IMR-90 (cell line): ENCODE measurements at regions not wholly inside any gene's neighbourhood (a gene's known extent, or its start where the extent isn't known, plus 50 kb on each side); places are given as distances from the start of the nearest gene placed in this dataset.

ENCODE experiments used
- ATAC-seq: fragments of 200-7000 bp; cut with Tn5 transposase; 2 replicates; pipeline ENCODE4 v1.9.1; 2020; ENCODE audit warnings: low read depth, mild to moderate bottlenecking, moderate library complexity
- BruUV-seq: library from RNA; stranded (reverse); fragments of 400-500 nt; replicated peaks from 2 replicates; lab custom pipeline; 2021; lab: Mats Ljungman, UMichigan
- CTCF ChIA-PET: fragments of 300-600 bp; formaldehyde crosslinking; extraction: SDS; loops from one replicate; lab custom pipeline; 2021; ENCODE audit warnings: antibody characterized with exemption; lab: Yijun Ruan, JAX
- POLR2A ChIA-PET: fragments of 300-600 bp; sonication (Branson Sonifier 250); formaldehyde crosslinking; loops from one replicate; lab custom pipeline; 2022; ENCODE audit warnings: antibody characterized with exemption; ENCODE audit not compliant: unreplicated experiment; lab: Charles Lee
- DNase-seq: peaks from one replicate; pipeline ENCODE4 v3.0.0; 2013
- H2AFZ ChIP-seq: replicated peaks from 2 replicates; pipeline ENCODE3; 2013; ENCODE audit warnings: low read length, mild to moderate bottlenecking; ENCODE audit not compliant: poor library complexity
- H2AK5ac ChIP-seq: 2 replicates; pipeline ENCODE4 v1.6.1; 2013; ENCODE audit warnings: low read depth, low read length, inconsistent platforms
- H2AK9ac ChIP-seq: replicated peaks from 2 replicates; pipeline ENCODE3; 2013; ENCODE audit warnings: mild to moderate bottlenecking, low read depth, low read length, moderate library complexity; ENCODE audit not compliant: poor library complexity
- H2BK120ac ChIP-seq: 2 replicates; pipeline ENCODE4 v1.6.1; 2013; ENCODE audit warnings: low read depth, low read length, inconsistent platforms
- H2BK15ac ChIP-seq: 3 replicates; pipeline ENCODE4 v1.6.1; 2013; ENCODE audit warnings: low read depth, low read length, inconsistent platforms
- H2BK20ac ChIP-seq: 2 replicates; pipeline ENCODE4 v1.6.1; 2013; ENCODE audit warnings: low read depth, mild to moderate bottlenecking, inconsistent platforms, low read length, moderate library complexity
- H2BK5ac ChIP-seq: 2 replicates; pipeline ENCODE4 v1.6.1; 2013; ENCODE audit warnings: mild to moderate bottlenecking, low read depth, low read length, inconsistent platforms; ENCODE audit not compliant: poor library complexity, severe bottlenecking
- H3K14ac ChIP-seq: replicated peaks from 2 replicates; pipeline ENCODE4 v1.6.1; 2013; ENCODE audit warnings: low read depth, low read length, inconsistent platforms
- H3K18ac ChIP-seq: 2 replicates; pipeline ENCODE4 v1.6.1; 2013; ENCODE audit warnings: low read depth, low read length, control low read depth
- H3K23ac ChIP-seq: 2 replicates; pipeline ENCODE4 v1.6.1; 2013; ENCODE audit warnings: low read depth, low read length, inconsistent platforms
- H3K27ac ChIP-seq: 2 replicates; pipeline ENCODE4 v1.5.1; 2013; ENCODE audit warnings: mild to moderate bottlenecking, control low read depth, low read length; ENCODE audit not compliant: insufficient read depth
- H3K27me3 ChIP-seq: 2 replicates; pipeline ENCODE4 v1.6.1; 2013; ENCODE audit warnings: low read length; ENCODE audit not compliant: control insufficient read depth, insufficient read depth
- H3K36me3 ChIP-seq: 2 replicates; pipeline ENCODE4 v1.6.1; 2013; ENCODE audit warnings: low read length, mixed read lengths; ENCODE audit not compliant: control insufficient read depth, insufficient read depth
- H3K4ac ChIP-seq: 2 replicates; pipeline ENCODE4 v1.6.1; 2013; ENCODE audit warnings: low read depth, low read length, inconsistent platforms
- H3K4me1 ChIP-seq: 2 replicates; pipeline ENCODE4 v1.6.1; 2013; ENCODE audit warnings: low read length, mixed read lengths; ENCODE audit not compliant: control insufficient read depth, insufficient read depth
- H3K4me2 ChIP-seq: 2 replicates; pipeline ENCODE4 v1.6.1; 2013; ENCODE audit warnings: low read depth, mild to moderate bottlenecking, control low read depth, low read length, moderate library complexity
- H3K4me3 ChIP-seq: 2 replicates; pipeline ENCODE4 v1.5.1; 2013; ENCODE audit warnings: low read depth, mild to moderate bottlenecking, control low read depth, low read length, moderate library complexity; ENCODE audit not compliant: insufficient read depth
- H3K56ac ChIP-seq: 2 replicates; pipeline ENCODE4 v1.6.1; 2013; ENCODE audit warnings: low read length, inconsistent platforms; ENCODE audit not compliant: insufficient read depth; ENCODE audit errors: extremely low read depth
- H3K79me1 ChIP-seq, 2 experiments: 2 replicates each; pipeline ENCODE4 v1.6.1; 2013; ENCODE audit warnings: low read length in 2 of 2, inconsistent platforms in 1 of 2, low read depth in 1 of 2
- H3K9ac ChIP-seq: 2 replicates; pipeline ENCODE4 v1.6.1; 2013; ENCODE audit warnings: low read depth, low read length, control low read depth
- H3K9me1 ChIP-seq: 2 replicates; pipeline ENCODE4 v1.6.1; 2013; ENCODE audit warnings: low read length, inconsistent platforms; ENCODE audit not compliant: insufficient read depth
- H3K9me3 ChIP-seq: 2 replicates; pipeline ENCODE4 v1.6.1; 2013; ENCODE audit warnings: low read length; ENCODE audit not compliant: control insufficient read depth, insufficient read depth
- H4K20me1 ChIP-seq: 2 replicates; pipeline ENCODE4 v1.6.1; 2013; ENCODE audit warnings: low read length, inconsistent platforms; ENCODE audit not compliant: insufficient read depth
- H4K5ac ChIP-seq: 2 replicates; pipeline ENCODE4 v1.6.1; 2013; ENCODE audit warnings: mild to moderate bottlenecking, low read depth, low read length, control low read depth
- H4K8ac ChIP-seq, 2 experiments: 2 replicates each; pipeline ENCODE4 v1.6.1; 2013; ENCODE audit warnings: low read depth in 2 of 2, low read length in 2 of 2, control low read depth in 1 of 2, inconsistent platforms in 1 of 2
- H4K91ac ChIP-seq: 2 replicates; pipeline ENCODE4 v1.6.1; 2013; ENCODE audit warnings: low read depth, low read length, inconsistent platforms; ENCODE audit not compliant: insufficient read depth
- BHLHE40 ChIP-seq: fragments of 150-350 bp; IDR thresholded peaks from 2 replicates; pipeline ENCODE4 v1.6.1; 2016; ENCODE audit warnings: mild to moderate bottlenecking, low read depth, low read length
- CEBPB ChIP-seq: IDR thresholded peaks from 2 replicates; pipeline ENCODE4 v1.6.1; 2012; ENCODE audit warnings: low read depth, low read length, improper control_type of control experiment
- CHD1 ChIP-seq: IDR thresholded peaks from 2 replicates; pipeline ENCODE4 v1.6.1; 2012; ENCODE audit warnings: low read depth, low read length, improper control_type of control experiment
- ELK1 ChIP-seq: fragments of 150-350 bp; IDR thresholded peaks from 2 replicates; pipeline ENCODE4 v1.6.1; 2016; ENCODE audit warnings: low read depth, mild to moderate bottlenecking, low read length, moderate library complexity, borderline replicate concordance
- FOS ChIP-seq: fragments of 150-350 bp; IDR thresholded peaks from 2 replicates; pipeline ENCODE4 v1.6.1; 2016; ENCODE audit warnings: low read depth, low read length
- MAFK ChIP-seq: IDR thresholded peaks from 2 replicates; pipeline ENCODE4 v1.6.1; 2012; ENCODE audit warnings: low read depth, low read length, improper control_type of control experiment
- MAZ ChIP-seq: IDR thresholded peaks from 2 replicates; pipeline ENCODE4 v1.6.1; 2012; ENCODE audit warnings: low read depth, mild to moderate bottlenecking, low read length, improper control_type of control experiment, moderate library complexity, borderline replicate concordance
- MXI1 ChIP-seq: IDR thresholded peaks from 2 replicates; pipeline ENCODE4 v1.6.1; 2012; ENCODE audit warnings: low read depth, mild to moderate bottlenecking, low read length, moderate library complexity, borderline replicate concordance
- NFE2L2 ChIP-seq: fragments of 150-350 bp; IDR thresholded peaks from 2 replicates; pipeline ENCODE4 v1.6.1; 2016; ENCODE audit warnings: low read depth, mild to moderate bottlenecking, low read length
- POLR2A ChIP-seq: IDR thresholded peaks from 2 replicates; pipeline ENCODE4 v1.6.1; 2012; ENCODE audit warnings: mild to moderate bottlenecking, low read depth, low read length
- RAD21 ChIP-seq: IDR thresholded peaks from 2 replicates; pipeline ENCODE4 v1.6.1; 2012; ENCODE audit warnings: low read length, improper control_type of control experiment
- RCOR1 ChIP-seq: IDR thresholded peaks from 2 replicates; pipeline ENCODE4 v1.6.1; 2012; ENCODE audit warnings: mild to moderate bottlenecking, low read length, improper control_type of control experiment; ENCODE audit not compliant: insufficient replicate concordance
- RFX5 ChIP-seq: IDR thresholded peaks from 2 replicates; pipeline ENCODE4 v1.8.0; 2012; ENCODE audit warnings: low read depth, mild to moderate bottlenecking, low read length, moderate library complexity
- USF2 ChIP-seq: fragments of 150-350 bp; IDR thresholded peaks from 2 replicates; pipeline ENCODE4 v1.6.1; 2017; ENCODE audit warnings: mild to moderate bottlenecking, antibody characterized with exemption, low read length, low read depth
- WGBS, 2 experiments: methylation state at CpG; one replicate each; pipeline versions ENCODE4 v1.1.5 to v1.1.7; 2013; ENCODE audit warnings: missing lambda C conversion rate in 2 of 2; ENCODE audit not compliant: insufficient read length in 1 of 2; ENCODE audit errors: extremely low coverage in 2 of 2; 5-methylcytosine and 5-hydroxymethylcytosine counted together
- dilution Hi-C: fragments of 300-500 bp; cut with HindIII; formaldehyde crosslinking; loops from one replicate; pipeline ENCODE4 v1.14.3; 2018; ENCODE audit warnings: low sequenced_read_pairs; ENCODE audit not compliant: unreplicated experiment
- in situ Hi-C: fragments of 300-500 bp; cut with MboI; formaldehyde crosslinking; loops from 3 replicates; pipeline ENCODE4 v1.14.3; 2019; ENCODE audit warnings: low sequenced_read_pairs, inconsistent platforms, mixed read lengths
- intact Hi-C: fragments of 100-400 bp; cut with micrococcal nuclease; formaldehyde crosslinking; loops from 2 replicates; pipeline ENCODE4 v1.10.0; 2022

GRCh38 chr9:90107040-90107725 is 502.4 kb downstream of the GADD45G start:
- no peak overlapping the region for H3K9ac ChIP-seq

More at GRCh38 chr9:90107040-90107725, 502.4 kb downstream of the GADD45G start:
- Histone ChIP-seq H3K23ac (no peak overlapping the region), H2BK15ac (no peak overlapping the region), H3K27me3 (no peaks in the 10 kb centered on the region), H3K27ac (no peak overlapping the region), H4K8ac (no peak overlapping the region), H3K4me3 (no peak overlapping the region), H2AK9ac (no peak overlapping the region), H2BK5ac (no peak overlapping the region), H3K18ac (no peak overlapping the region), H2AFZ (no peak overlapping the region), H3K9me1 (no peaks in the 10 kb centered on the region), H3K36me3 (no peaks in the 10 kb centered on the region), H2BK20ac (no peak overlapping the region), H3K79me1 (no peaks in the 10 kb centered on the region), H2BK120ac (no peak overlapping the region), H3K4me1 (no peaks in the 10 kb centered on the region), H4K91ac (no peak overlapping the region), H3K4me2 (no peak overlapping the region), H4K5ac (no peak overlapping the region), H4K20me1 (no peaks in the 10 kb centered on the region), H3K4ac (no peak overlapping the region), H2AK5ac (no peak overlapping the region), H3K56ac (no peak overlapping the region), H3K14ac (no peak overlapping the region), H3K9me3 (no peaks in the 10 kb centered on the region)
- dilution Hi-C loops (no loop called here), intact Hi-C loops (no loop called here), in situ Hi-C loops (no loop called here)
- CTCF ChIA-PET, result interaction anchor here (1.0 to 1.6 kb wide), 4 partner anchors 503 to 509 kb away, joined by 3 to 7 read pairs (median 3); no protein-coding TSS in a partner anchor
- TF ChIP-seq MAFK (no peak), MAZ (no peak), CHD1 (no peak), NFE2L2 (no peak), CEBPB (no peak), MXI1 (no peak), RAD21 (no peak), USF2 (no peak), FOS (no peak), ELK1 (no peak), RFX5 (no peak), RCOR1 (no peak), POLR2A (no peak), BHLHE40 (no peak)
- DNase-seq (no peak), ATAC-seq (no peak)
- BruUV-seq, result no TSS peak
- POLR2A ChIA-PET, result no interaction called here
- WGBS, 2 experiments, result no CpG with 5 or more reads among the region's 4 CpGs
